ENCODE measurements at regions not wholly inside any gene's neighbourhood (a gene's known extent, or its start where the extent isn't known, plus 50 kb on each side); places are given as distances from the start of the nearest gene placed in this dataset.

DNA sequence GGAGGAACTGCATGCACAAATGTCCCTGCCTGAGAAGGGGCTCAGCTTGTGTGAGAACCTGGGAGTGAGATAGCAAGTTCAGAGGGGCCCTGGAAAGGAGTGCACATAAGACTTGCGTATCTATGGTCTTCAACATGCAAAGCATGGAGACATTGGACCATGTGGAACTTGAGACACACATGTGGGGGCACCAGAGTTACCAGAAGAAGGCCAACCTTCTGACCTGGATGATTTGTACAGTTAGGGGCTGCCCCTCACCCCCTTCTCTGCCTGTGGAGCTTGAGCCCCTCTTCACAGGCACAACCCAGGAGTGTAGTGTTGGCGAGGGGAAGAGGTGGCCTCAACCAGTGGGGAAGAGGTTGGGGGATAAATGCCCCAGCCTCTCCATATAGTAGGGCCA lies 165.0 kb upstream of the ARL4C start:
- no peak overlapping the region for H3K4me3 Mint-ChIP-seq
- no peak overlapping the region for H2BK20ac ChIP-seq (ENCODE audit: low read depth, low read length, poor library complexity, severe bottlenecking)
- peaks cover 31 to 53% of the 10 kb centered on the region in 2 experiments for H3K9me3 Mint-ChIP-seq
- H3K27ac Mint-ChIP-seq, result no peak overlapping the region
- no peaks in the 10 kb centered on the region for H3K23me2 ChIP-seq (ENCODE audit: insufficient read length, low read depth, low read length, poor library complexity, severe bottlenecking)
- H4K20me1 ChIP-seq (ENCODE audit: control insufficient read depth, insufficient read depth, insufficient read length), result no peaks in the 10 kb centered on the region
- no peaks in the 10 kb centered on the region for H3K4me1 ChIP-seq (ENCODE audit: insufficient read depth, low read length)
- no peak overlapping the region for H4K91ac ChIP-seq (ENCODE audit: insufficient read length, low read depth, low read length)
- H3K27me3 ChIP-seq (ENCODE audit: insufficient read depth, low read length), result no peaks in the 10 kb centered on the region
- H2BK120ac ChIP-seq (ENCODE audit: low read depth, low read length, poor library complexity, severe bottlenecking), result no peak overlapping the region
- peaks cover 9% of the 10 kb centered on the region; the same call in 1 of the 2 replicates for H3K27me3 Mint-ChIP-seq (ENCODE audit: low read depth)
- no peak for DNase-seq
- H3K9ac ChIP-seq (ENCODE audit: extremely low read depth, insufficient read length, low read length), result no peak overlapping the region
- no peak overlapping the region for H2AK5ac ChIP-seq (ENCODE audit: insufficient read length, low read length)
- peaks cover 8% of the 10 kb centered on the region for H3K9me3 ChIP-seq (ENCODE audit: control insufficient read depth, low read depth, low read length)
- H2BK12ac ChIP-seq (ENCODE audit: insufficient read length, low read depth, low read length), result no peak overlapping the region
- peaks cover 11 to 13% of the 10 kb centered on the region in 2 experiments for H3K4me1 Mint-ChIP-seq
- no CpG with 5 or more reads among the region's 2 CpGs for WGBS (ENCODE audit: extremely low coverage, insufficient read length, low lambda C conversion rate)
- no peak overlapping the region for H3K14ac ChIP-seq (ENCODE audit: insufficient read depth, low read length)
- H3K79me1 ChIP-seq (ENCODE audit: insufficient read depth, low read depth, low read length, poor library complexity, severe bottlenecking), result no peaks in the 10 kb centered on the region
- no peak overlapping the region for H3K4me2 ChIP-seq (ENCODE audit: insufficient read depth, insufficient read length, low read length)
- H4K5ac ChIP-seq (ENCODE audit: insufficient read length, low read depth, low read length), result no peak overlapping the region
- H3K56ac ChIP-seq (ENCODE audit: insufficient read length, low read depth, low read length), result no peak overlapping the region
- no peak overlapping the region for H2BK5ac ChIP-seq (ENCODE audit: insufficient read length, low read length)
- no peak overlapping the region for H3K27ac ChIP-seq (ENCODE audit: insufficient read length, low read depth, low read length)
- H3T11ph ChIP-seq (ENCODE audit: low read length), result no peak overlapping the region
- H3K4ac ChIP-seq (ENCODE audit: low read depth, low read length), result no peak overlapping the region
- no peak overlapping the region for H2BK15ac ChIP-seq (ENCODE audit: low read depth, low read length)
- H4K8ac ChIP-seq (replicated peaks; ENCODE audit: insufficient read length, low read depth, low read length), result no peak overlapping the region
- H3K36me3 Mint-ChIP-seq (ENCODE audit: insufficient read depth in 1 of 3, low read depth in 3 of 3), result peaks cover 9 to 56% (median 22%) of the 10 kb centered on the region in 3 experiments
- H3K18ac ChIP-seq (ENCODE audit: insufficient read length, low read depth, low read length), result no peak overlapping the region
- no peak overlapping the region for H3K23ac ChIP-seq (ENCODE audit: insufficient read length, low read depth, low read length)
- TF ChIP-seq, protein P1, sequence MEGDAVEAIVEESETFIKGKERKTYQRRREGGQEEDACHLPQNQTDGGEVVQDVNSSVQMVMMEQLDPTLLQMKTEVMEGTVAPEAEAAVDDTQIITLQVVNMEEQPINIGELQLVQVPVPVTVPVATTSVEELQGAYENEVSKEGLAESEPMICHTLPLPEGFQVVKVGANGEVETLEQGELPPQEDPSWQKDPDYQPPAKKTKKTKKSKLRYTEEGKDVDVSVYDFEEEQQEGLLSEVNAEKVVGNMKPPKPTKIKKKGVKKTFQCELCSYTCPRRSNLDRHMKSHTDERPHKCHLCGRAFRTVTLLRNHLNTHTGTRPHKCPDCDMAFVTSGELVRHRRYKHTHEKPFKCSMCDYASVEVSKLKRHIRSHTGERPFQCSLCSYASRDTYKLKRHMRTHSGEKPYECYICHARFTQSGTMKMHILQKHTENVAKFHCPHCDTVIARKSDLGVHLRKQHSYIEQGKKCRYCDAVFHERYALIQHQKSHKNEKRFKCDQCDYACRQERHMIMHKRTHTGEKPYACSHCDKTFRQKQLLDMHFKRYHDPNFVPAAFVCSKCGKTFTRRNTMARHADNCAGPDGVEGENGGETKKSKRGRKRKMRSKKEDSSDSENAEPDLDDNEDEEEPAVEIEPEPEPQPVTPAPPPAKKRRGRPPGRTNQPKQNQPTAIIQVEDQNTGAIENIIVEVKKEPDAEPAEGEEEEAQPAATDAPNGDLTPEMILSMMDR (conservative IDR thresholded peaks at IDR 0.05), result no peak
- H2AFZ ChIP-seq (ENCODE audit: low read length), result no peak overlapping the region
- no peaks in the 10 kb centered on the region for H3K79me2 ChIP-seq (ENCODE audit: insufficient read depth, low read length)
